ENCODE measurements at regions not wholly inside any gene's neighbourhood (a gene's known extent, or its start where the extent isn't known, plus 50 kb on each side); places are given as distances from the start of the nearest gene placed in this dataset.

- TF ChIP-seq, protein P1, sequence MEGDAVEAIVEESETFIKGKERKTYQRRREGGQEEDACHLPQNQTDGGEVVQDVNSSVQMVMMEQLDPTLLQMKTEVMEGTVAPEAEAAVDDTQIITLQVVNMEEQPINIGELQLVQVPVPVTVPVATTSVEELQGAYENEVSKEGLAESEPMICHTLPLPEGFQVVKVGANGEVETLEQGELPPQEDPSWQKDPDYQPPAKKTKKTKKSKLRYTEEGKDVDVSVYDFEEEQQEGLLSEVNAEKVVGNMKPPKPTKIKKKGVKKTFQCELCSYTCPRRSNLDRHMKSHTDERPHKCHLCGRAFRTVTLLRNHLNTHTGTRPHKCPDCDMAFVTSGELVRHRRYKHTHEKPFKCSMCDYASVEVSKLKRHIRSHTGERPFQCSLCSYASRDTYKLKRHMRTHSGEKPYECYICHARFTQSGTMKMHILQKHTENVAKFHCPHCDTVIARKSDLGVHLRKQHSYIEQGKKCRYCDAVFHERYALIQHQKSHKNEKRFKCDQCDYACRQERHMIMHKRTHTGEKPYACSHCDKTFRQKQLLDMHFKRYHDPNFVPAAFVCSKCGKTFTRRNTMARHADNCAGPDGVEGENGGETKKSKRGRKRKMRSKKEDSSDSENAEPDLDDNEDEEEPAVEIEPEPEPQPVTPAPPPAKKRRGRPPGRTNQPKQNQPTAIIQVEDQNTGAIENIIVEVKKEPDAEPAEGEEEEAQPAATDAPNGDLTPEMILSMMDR (IDR thresholded peaks at IDR 0.05; ENCODE audit: insufficient read depth, low read depth, low read length): no peak
- H3K4me3 ChIP-seq (ENCODE audit: low read depth, low read length): no peak overlapping the region
- no peak for DNase-seq (ENCODE audit: low read depth)
These were observed 73.8 kb upstream of the VAV3 start for GRCh38 chr1:108038653-108039236.

DNA sequence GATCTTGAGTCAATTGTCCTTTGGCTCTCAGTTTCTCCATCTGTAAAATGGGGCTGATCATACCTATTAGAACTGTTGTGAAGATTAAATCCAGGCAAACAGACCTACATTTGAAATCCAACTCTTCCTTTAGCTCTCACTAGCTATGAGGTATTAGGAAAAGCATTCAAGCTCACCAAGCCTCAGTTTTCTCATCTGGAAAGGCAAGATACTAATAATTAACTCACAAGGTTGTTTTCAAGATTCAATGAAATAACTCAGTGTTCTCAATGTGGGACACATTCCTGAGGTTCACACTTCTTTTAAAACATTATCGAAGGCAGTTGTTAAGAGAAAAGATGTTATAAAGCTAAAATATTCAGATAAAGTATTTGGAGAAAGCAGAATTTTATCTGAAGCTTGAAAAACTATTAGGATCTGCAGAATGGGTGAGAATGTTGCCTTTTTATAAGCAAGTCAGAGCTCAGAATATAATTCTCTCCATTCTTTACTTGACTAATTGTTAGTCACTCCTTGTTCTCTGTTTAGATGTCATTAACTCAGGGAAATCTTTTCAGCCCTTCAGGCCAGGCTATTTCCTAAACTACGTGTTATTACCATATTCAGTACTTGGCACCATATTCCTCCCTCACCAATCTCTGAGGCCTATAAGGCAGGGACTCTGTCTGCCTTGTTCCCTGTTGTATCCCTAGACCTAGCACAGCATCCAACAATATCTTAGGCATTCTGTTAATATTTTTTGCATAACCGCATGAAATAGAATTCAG is 72.0 kb upstream of the VAV3 start:
- TF ChIP-seq, protein P1 (IDR thresholded peaks at IDR 0.05; ENCODE audit: insufficient read depth, low read depth, low read length): no peak
- no peak overlapping the region for H3K4me3 ChIP-seq (ENCODE audit: low read depth, low read length)
- no peak for DNase-seq (ENCODE audit: low read depth)

- TF ChIP-seq, protein P1 (IDR thresholded peaks at IDR 0.05; ENCODE audit: insufficient read depth, low read depth, low read length): no peak
- DNase-seq (ENCODE audit: low read depth): peak; percentile 54
- H3K4me3 ChIP-seq (ENCODE audit: low read depth, low read length): no peak overlapping the region
These were observed 69.4 kb upstream of the VAV3 start for GRCh38 chr1:108034396-108034795.

DNA sequence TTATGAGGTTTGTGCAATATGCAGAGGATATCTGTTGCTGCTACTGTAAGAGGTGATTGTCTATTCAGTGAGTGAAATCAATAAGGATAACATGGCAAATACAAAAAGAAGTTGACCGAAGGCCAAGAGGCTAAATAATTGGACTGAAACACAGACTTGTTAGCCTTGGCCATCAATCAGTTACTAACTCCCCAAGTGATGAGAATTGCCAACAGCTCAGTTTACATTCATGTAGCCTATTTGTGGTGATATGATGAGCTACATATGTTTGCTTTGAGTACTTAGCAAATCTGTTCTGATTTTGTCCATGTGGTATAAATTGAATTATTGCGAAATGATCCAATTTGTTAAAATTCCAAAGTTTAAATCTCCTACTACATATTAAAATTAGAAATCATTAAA is 68.6 kb upstream of the VAV3 start:
- TF ChIP-seq, protein P1 (IDR thresholded peaks at IDR 0.05; ENCODE audit: insufficient read depth, low read depth, low read length): no peak
- no peak for DNase-seq (ENCODE audit: low read depth)
- H3K4me3 ChIP-seq (ENCODE audit: low read depth, low read length): no peak overlapping the region

GRCh38 chr1:108028841-108029388 is 63.9 kb upstream of the VAV3 start:
- H3K4me3 ChIP-seq (ENCODE audit: low read depth, low read length): no peak overlapping the region
- no peak for DNase-seq (ENCODE audit: low read depth)
- TF ChIP-seq, protein P1 (IDR thresholded peaks at IDR 0.05; ENCODE audit: insufficient read depth, low read depth, low read length): no peak

GRCh38 chr1:108027389-108027788 is 62.4 kb upstream of the VAV3 start:
- TF ChIP-seq, protein P1 (IDR thresholded peaks at IDR 0.05; ENCODE audit: insufficient read depth, low read depth, low read length): no peak
- no peak for DNase-seq (ENCODE audit: low read depth)
- H3K4me3 ChIP-seq (ENCODE audit: low read depth, low read length): no peak overlapping the region
